Mesodermal cell (in vitro differentiated cells): ENCODE measurements at regions not wholly inside any gene's neighbourhood (a gene's known extent, or its start where the extent isn't known, plus 50 kb on each side); places are given as distances from the start of the nearest gene placed in this dataset.
A peak's percentile ranks its signal among the peaks of the same experiment; 100 is the strongest.

Source experiments
- H3K27ac ChIP-seq: 2 replicates; pipeline ENCODE4 v1.7.0; 2013; ENCODE audit warnings: mild to moderate bottlenecking, low read depth, low read length, moderate library complexity; ENCODE audit not compliant: severe bottlenecking
- H3K36me3 ChIP-seq: 2 replicates; pipeline ENCODE4 v1.7.1; 2013; ENCODE audit warnings: mild to moderate bottlenecking, low read length, moderate library complexity; ENCODE audit not compliant: control insufficient read depth, insufficient read depth
- H3K4me1 ChIP-seq: one replicate; pipeline ENCODE4 v1.7.1; 2013; ENCODE audit warnings: mild to moderate bottlenecking, low read length; ENCODE audit not compliant: insufficient read depth, control insufficient read depth, poor library complexity, severe bottlenecking
- H3K4me3 ChIP-seq: 2 replicates; pipeline ENCODE4 v1.7.0; 2013; ENCODE audit warnings: low read length, control low read depth, mild to moderate bottlenecking; ENCODE audit not compliant: insufficient read depth, poor library complexity, severe bottlenecking; ENCODE audit errors: extremely low read depth
- H3K9me3 ChIP-seq: 2 replicates; pipeline ENCODE4 v1.7.1; 2013; ENCODE audit warnings: mild to moderate bottlenecking, low read length, moderate library complexity; ENCODE audit not compliant: control insufficient read depth
- WGBS, 2 experiments: methylation state at CpG; one replicate each; pipeline ENCODE4 v1.1.5; 2013; ENCODE audit warnings: missing lambda C conversion rate in 2 of 2; ENCODE audit not compliant: insufficient coverage in 2 of 2; 5-methylcytosine and 5-hydroxymethylcytosine counted together

GRCh38 chr1:224497714-224498573, 63.3 kb upstream of the WDR26 start:
- peak overlapping the region; percentile 95 for H3K27ac ChIP-seq

DNA sequence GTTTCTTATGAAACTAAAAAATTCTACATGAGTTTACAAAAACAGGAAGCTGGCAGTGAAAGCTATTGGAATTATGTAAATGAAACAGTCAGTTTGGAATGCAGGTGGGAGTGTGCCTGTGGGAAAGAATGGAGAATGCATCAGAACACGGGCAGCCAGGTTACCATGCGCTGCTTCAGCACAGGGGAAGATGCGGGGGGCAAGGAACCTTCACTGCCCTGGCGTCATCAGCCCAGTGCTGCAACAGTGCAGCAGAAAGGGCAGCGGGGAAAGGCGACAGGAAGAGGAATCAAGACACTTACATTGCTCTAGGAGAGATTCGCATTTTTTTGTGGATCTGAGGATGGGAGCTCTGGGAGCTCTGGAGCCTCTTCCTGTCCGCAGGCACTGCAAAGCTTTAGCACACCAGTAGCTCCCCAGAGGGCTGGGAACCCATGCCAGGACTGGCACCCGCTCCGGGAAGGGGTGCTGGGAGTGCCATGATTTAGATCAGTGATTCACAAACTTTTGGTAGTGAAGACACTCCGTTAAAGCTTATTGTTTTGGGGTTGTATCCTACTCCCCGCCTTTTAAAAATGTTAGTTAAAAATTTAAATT, 64.1 kb upstream of the WDR26 start:
- peak overlapping the region; percentile 95 for H3K27ac ChIP-seq
- H3K4me3 ChIP-seq, result no peak overlapping the region
- H3K36me3 ChIP-seq, result no peaks in the 10 kb centered on the region
- peaks cover 11% of the 10 kb centered on the region for H3K9me3 ChIP-seq
- 21 to 32% methylated on average over 10 to 11 of the region's 12 CpGs for whole genome bisulfite sequencing, 2 experiments
- H3K4me1 ChIP-seq, result peaks cover 39% of the 10 kb centered on the region

More at GRCh38 chr1:224497714-224498573, 63.3 kb upstream of the WDR26 start:
- no peaks in the 10 kb centered on the region for H3K36me3 ChIP-seq
- H3K4me3 ChIP-seq, result no peak overlapping the region
- WGBS, 2 experiments, result 29% methylated on average over 3 of the region's 3 CpGs; no CpG with 5 or more reads in 1 of the 2 experiments
- H3K4me1 ChIP-seq, result peaks cover 31% of the 10 kb centered on the region
- H3K9me3 ChIP-seq, result peaks cover 11% of the 10 kb centered on the region

DNA sequence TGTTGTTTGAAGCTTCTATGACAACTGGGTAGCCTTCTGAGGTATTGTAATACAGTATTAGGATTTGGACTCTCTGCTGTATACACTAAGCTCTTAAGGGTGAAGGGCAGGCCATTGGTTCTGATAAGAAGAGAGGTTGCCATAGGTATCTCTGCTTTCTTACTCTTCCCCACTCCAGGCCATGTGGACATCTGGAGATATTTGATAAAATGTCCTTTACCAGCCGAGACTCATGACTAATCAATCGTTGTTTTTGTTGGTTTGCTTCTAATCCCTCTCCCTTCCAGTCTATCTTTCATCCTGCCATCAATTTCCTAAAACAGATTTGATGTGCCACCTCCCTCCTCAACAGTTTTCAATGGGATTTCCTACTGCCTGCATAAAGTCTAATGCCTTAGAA, 64.6 kb upstream of the WDR26 start:
- H3K36me3 ChIP-seq, result no peaks in the 10 kb centered on the region
- no peak overlapping the region for H3K4me3 ChIP-seq
- peaks cover 11% of the 10 kb centered on the region for H3K9me3 ChIP-seq
- peaks cover 39% of the 10 kb centered on the region for H3K4me1 ChIP-seq
- WGBS, 2 experiments, result 81 to 83% methylated on average over 2 of the region's 2 CpGs
- H3K27ac ChIP-seq, result peak overlapping the region; percentile 95

DNA sequence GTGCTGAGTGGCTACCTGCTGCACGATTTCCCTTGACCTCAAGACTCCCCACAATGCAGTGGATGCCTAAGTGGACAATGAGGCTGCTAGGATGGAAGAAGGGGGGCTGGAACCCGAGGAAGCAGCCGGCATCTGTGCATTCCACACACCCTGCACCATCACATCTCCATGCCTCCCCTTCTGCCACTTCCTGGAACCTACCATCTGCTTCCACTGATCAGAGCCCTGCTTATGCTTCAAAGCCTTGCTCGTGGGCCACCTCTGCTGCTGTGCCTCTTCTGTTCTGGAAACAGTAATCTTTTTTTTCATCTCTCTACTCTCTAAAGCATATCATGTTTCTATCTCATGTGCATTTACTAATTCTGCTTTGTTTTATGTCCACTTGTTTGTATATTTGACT, 66.2 kb upstream of the WDR26 start:
- H3K4me3 ChIP-seq, result no peak overlapping the region
- WGBS, 2 experiments, result 73 to 100% methylated on average over 1 to 3 of the region's 4 CpGs

DNA sequence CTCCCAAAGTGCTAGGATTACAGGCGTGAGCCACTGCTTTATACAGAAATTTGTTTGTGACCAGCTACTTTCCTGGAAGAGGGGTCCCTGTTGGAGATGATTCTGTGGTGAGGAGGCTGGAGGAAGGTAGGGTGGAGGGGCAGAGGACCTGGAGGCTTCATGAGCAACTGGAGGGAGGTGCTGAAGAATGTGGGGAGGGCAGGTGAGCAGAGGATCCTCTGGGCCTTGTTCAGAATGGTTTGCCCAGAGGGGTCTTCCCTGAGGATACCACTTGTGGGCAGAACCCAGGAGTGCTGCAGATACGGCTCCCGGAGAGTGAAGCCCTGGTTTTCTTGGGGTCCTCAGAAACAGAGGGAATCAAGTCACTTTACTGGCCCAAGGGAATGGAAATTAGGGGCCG, 67.2 kb upstream of the WDR26 start:
- 94 to 100% methylated on average over 3 to 4 of the region's 4 CpGs for WGBS, 2 experiments

More for the DNA sequence above, 66.2 kb upstream of the WDR26 start:
- peaks cover 11% of the 10 kb centered on the region for H3K9me3 ChIP-seq
- H3K4me1 ChIP-seq, result peaks cover 39% of the 10 kb centered on the region
- no peak overlapping the region for H3K27ac ChIP-seq
- no peaks in the 10 kb centered on the region for H3K36me3 ChIP-seq

DNA sequence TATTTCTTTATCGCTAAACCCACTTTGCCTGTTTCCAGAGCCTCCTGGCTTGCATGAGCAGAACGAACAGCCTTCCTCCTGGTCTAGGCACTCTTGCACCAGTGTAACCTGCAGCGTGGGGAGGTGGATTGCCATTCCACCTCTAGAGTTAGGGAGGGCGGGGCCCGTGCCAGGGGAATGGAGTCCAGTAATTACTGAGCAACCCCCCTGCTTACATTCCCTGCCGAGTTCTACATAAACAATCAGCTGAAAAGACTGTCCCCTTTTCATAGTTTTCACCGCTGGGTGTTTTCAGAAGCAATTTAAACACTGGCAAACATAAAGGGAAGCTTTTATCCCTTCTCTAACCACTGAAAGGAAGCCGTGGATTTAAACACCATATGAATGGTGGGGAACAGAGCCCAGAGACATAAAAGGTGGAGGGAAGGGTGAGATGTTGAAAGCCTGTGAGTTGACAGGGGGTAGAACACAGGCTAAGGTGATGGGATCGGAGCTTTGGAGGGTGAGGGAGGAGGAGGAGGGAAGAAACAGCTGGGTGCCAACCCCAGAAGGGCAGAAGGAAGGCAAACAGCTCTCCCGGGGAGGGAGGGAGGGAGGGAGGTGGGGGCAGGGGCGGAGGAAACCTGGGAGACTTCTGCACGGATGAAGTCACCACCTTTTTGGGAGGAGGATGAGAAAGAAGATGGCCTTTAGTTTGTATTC, 68.0 kb upstream of the WDR26 start:
- no peak overlapping the region for H3K4me3 ChIP-seq
- WGBS, 2 experiments, result 18 to 29% methylated on average over 3 to 4 of the region's 12 CpGs
- peak overlapping the region; percentile 71 for H3K27ac ChIP-seq
- peaks cover 45% of the 10 kb centered on the region for H3K4me1 ChIP-seq
- H3K9me3 ChIP-seq, result no peaks in the 10 kb centered on the region
- H3K36me3 ChIP-seq, result no peaks in the 10 kb centered on the region

More for the DNA sequence above, 67.2 kb upstream of the WDR26 start:
- peaks cover 45% of the 10 kb centered on the region for H3K4me1 ChIP-seq
- H3K9me3 ChIP-seq, result peaks cover 3% of the 10 kb centered on the region
- no peak overlapping the region for H3K4me3 ChIP-seq
- H3K27ac ChIP-seq, result no peak overlapping the region
- no peaks in the 10 kb centered on the region for H3K36me3 ChIP-seq

GRCh38 chr1:224503161-224504118, 68.8 kb upstream of the WDR26 start:
- WGBS, 2 experiments, result 8 to 17% methylated on average over 10 to 14 of the region's 19 CpGs
- Histone ChIP-seq H3K4me1 (peaks cover 41% of the 10 kb centered on the region), H3K4me3 (no peak overlapping the region), H3K9me3 (no peaks in the 10 kb centered on the region), H3K36me3 (no peaks in the 10 kb centered on the region), H3K27ac (peak overlapping the region; percentile 71)

DNA sequence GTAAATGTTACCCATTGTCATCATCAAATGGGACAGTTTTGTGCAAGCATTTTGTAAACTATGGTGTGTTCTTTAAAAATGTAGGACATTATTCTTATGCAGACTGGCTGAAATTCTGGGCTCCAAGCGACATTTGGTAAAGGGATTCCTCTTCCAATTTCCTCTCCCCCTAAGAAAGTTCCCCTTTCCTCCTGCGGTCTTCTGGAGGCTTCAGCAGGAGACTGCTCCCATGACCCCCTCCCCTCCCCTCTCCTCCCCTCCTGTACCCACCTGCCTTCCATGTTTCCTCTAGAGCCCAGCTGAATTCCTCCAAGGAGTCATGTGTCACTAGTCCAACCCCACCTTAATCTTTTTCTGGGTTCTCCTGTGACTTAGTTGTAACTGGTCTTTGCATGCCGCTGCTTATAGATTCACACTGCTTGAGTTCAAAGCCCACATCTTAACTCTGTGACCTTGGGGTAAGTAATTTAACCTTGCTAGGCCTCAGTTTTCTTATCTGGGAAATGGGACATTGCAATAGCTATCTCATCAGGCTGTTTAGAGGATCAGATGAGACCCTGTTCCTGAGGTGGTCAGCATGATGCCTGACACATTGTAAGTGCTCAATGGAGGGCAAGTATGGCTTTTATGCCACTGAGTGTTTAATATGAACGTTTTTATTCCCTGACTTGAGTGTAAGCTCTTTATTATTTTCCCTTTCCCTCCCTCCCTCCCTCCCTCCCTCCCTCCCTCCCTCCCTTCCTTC, 69.9 kb upstream of the WDR26 start:
- WGBS, 2 experiments, result 93% methylated on average over 3 of the region's 4 CpGs; no CpG with 5 or more reads in 1 of the 2 experiments
- H3K36me3 ChIP-seq, result no peaks in the 10 kb centered on the region
- H3K4me3 ChIP-seq, result no peak overlapping the region
- H3K27ac ChIP-seq, result no peak overlapping the region
- H3K4me1 ChIP-seq, result peaks cover 31% of the 10 kb centered on the region
- H3K9me3 ChIP-seq, result no peaks in the 10 kb centered on the region

DNA sequence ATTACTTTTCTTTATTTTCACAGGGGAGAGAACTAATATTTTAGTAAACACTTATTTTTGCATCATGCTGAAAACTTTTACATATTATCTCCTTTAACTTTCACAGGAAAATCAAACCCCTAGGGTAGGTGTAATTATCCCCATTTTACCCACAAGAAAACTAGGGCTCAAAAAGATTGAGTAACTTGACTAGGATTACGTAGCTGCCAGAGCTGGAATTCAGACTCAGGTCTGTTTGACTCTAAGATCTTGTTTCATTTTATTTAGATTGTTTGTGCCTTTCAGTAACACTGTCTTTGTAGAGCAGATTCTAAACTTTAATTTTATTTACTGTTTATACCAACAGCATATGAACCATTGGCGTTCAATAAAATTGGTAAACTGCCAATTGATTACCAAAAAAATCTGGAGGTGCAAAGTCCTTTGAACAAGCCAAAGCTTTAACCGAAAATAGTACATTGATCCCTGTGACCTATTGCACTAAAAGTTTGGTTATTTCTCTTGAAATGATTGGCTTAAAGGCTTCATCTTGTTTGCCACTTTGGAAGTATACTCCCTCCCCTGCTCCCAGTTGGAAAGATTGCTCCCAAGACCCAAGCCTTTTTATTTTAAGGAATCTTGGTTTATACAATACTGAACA, 71.0 kb upstream of the WDR26 start:
- no peaks in the 10 kb centered on the region for H3K9me3 ChIP-seq
- 92 to 100% methylated on average over 1 to 2 of the region's 3 CpGs for WGBS, 2 experiments
- no peaks in the 10 kb centered on the region for H3K36me3 ChIP-seq
- peaks cover 30% of the 10 kb centered on the region for H3K4me1 ChIP-seq
- no peak overlapping the region for H3K4me3 ChIP-seq
- H3K27ac ChIP-seq, result no peak overlapping the region
